ENCODE measurements at regions not wholly inside any gene's neighbourhood (a gene's known extent, or its start where the extent isn't known, plus 50 kb on each side); places are given as distances from the start of the nearest gene placed in this dataset.

DNA sequence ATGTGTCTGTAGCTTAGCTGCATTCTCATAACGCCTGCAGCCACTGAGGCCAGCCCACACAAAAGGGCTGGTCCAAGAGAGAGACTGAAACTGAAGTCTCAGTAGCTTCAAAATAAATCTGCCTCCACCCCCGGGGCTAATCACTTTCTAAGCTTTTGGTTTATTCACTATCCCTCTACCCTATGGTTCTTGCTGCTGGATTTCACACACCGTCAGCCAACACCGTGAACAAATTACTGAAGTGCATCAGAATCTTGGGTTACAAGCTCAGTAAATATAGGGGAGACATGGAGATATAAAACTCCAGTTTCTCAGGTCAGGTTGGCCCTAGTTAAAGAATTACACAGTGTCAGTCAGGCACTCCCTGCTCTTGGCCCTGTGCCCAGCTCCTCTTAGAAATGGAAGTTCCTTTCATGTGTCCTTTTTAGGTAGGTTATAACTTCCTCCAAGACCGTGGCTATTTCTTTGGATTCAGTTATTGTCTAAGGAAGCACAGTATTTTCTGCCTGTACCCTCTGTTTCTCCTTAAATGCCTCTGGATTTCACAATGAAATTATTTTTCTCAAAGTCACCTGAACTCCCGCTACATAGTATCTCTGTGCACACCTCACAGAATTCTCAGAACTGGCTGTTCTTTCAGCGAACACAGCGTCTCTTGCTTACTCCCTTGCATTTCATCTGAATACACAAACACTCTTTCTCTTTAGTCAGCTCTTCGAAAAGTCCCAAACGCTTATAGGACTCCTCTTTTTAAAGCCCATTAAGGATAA is 112.5 kb downstream of the FAM174A start:
- TF ChIP-seq CTCF (IDR thresholded peaks at IDR 0.05) (no peak), POLR2A (IDR thresholded peaks at IDR 0.05) (no peak)

Measured in body of pancreas (tissue), 4 donors.